ENCODE measurements at regions not wholly inside any gene's neighbourhood (a gene's known extent, or its start where the extent isn't known, plus 50 kb on each side); places are given as distances from the start of the nearest gene placed in this dataset.

DNA sequence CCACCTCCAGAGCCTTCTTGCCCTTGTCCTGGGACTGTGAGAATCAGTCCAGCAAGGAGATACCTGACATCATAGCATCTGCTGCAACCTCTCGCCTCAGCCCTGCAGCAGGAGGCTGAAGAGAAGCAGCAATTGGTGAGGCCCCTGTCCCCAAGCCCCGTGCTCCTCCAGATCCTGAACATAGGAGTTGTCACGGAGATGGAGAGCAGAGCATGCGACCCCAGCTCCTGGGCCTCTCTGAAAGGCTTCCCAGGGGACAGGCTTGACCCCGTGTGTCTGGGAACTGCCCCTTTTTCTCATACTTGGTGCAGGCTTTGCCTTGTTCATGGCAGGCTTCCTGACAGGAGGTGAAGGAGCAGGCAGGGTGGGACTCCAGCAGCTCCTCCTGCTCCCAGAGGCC is 127.7 kb upstream of the PZP start:
- Mint-ChIP-seq H3K9me3 (peaks cover 9% of the 10 kb centered on the region), H3K27ac (ENCODE audit: unreplicated experiment) (no peak overlapping the region), H3K4me3 (no peak overlapping the region), H3K27me3 (ENCODE audit: low read depth) (no peaks in the 10 kb centered on the region), H3K4me1 (peaks cover 21% of the 10 kb centered on the region), H3K36me3 (ENCODE audit: low read depth) (peaks cover 15% of the 10 kb centered on the region)
- DNase-seq (ENCODE audit: low read depth, low spot score) = no peak
- TF ChIP-seq, protein P1, sequence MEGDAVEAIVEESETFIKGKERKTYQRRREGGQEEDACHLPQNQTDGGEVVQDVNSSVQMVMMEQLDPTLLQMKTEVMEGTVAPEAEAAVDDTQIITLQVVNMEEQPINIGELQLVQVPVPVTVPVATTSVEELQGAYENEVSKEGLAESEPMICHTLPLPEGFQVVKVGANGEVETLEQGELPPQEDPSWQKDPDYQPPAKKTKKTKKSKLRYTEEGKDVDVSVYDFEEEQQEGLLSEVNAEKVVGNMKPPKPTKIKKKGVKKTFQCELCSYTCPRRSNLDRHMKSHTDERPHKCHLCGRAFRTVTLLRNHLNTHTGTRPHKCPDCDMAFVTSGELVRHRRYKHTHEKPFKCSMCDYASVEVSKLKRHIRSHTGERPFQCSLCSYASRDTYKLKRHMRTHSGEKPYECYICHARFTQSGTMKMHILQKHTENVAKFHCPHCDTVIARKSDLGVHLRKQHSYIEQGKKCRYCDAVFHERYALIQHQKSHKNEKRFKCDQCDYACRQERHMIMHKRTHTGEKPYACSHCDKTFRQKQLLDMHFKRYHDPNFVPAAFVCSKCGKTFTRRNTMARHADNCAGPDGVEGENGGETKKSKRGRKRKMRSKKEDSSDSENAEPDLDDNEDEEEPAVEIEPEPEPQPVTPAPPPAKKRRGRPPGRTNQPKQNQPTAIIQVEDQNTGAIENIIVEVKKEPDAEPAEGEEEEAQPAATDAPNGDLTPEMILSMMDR (conservative IDR thresholded peaks at IDR 0.05) = no peak

DNA sequence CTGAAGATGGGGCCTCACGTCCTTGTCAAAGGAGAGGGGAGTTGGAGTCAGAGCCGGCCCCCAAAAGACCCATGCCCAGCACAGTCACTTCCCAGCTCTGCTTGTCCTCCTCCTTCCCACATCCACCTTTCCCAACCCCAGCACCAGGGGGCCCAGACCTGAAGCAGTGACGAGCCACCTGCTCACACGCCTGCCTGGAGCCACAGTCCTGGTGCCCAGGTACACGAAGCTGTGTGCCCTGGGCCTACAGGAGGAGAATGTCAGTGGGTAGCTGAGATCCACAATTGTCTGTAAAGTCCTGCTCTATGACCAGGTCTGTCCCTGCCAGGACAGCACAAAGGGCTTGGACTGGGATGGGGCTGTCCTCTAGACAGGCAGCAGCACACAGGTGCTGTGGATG is 126.8 kb upstream of the PZP start:
- TF ChIP-seq, protein P1 (conservative IDR thresholded peaks at IDR 0.05) = no peak
- Mint-ChIP-seq H3K4me1 (peaks cover 15% of the 10 kb centered on the region), H3K4me3 (no peak overlapping the region), H3K9me3 (peaks cover 9% of the 10 kb centered on the region), H3K36me3 (ENCODE audit: low read depth) (peaks cover 15% of the 10 kb centered on the region), H3K27me3 (ENCODE audit: low read depth) (no peaks in the 10 kb centered on the region), H3K27ac (ENCODE audit: unreplicated experiment) (no peak overlapping the region)
- DNase-seq (ENCODE audit: low read depth, low spot score) = no peak

- no peaks in the 10 kb centered on the region for H3K27me3 Mint-ChIP-seq (ENCODE audit: low read depth)
- TF ChIP-seq, protein P1 (conservative IDR thresholded peaks at IDR 0.05) = no peak
- H3K36me3 Mint-ChIP-seq (ENCODE audit: low read depth) = peaks cover 15% of the 10 kb centered on the region
- peaks cover 15% of the 10 kb centered on the region for H3K4me1 Mint-ChIP-seq
- H3K9me3 Mint-ChIP-seq = peaks cover 9% of the 10 kb centered on the region
- H3K4me3 Mint-ChIP-seq = no peak overlapping the region
- no peak for DNase-seq (ENCODE audit: low read depth, low spot score)
- H3K27ac Mint-ChIP-seq (ENCODE audit: unreplicated experiment) = peak overlapping the region; percentile 84
Measured at GRCh38 chr12:9334041-9334692, 126.0 kb upstream of the PZP start.

DNA sequence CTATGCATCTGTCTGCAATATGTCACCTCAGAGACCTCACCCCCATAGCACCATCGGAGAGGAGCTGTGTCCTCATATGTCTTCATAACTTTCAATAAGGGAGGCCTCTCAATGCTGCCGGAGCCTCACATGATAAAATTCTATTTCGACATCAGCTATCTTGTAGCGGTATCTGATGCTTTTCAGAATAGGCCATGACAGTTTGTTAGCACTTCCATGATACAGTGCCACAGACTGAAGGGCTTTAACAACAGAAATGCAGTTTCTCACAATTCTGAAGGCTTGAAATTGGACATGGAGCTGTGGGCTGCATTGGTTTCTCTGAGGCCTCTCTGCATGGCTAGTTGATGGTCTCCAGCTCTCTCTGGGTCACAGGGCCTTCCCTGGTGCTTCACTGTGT is 125.0 kb upstream of the PZP start:
- H3K27me3 Mint-ChIP-seq (ENCODE audit: low read depth) = no peaks in the 10 kb centered on the region
- H3K4me1 Mint-ChIP-seq = peaks cover 15% of the 10 kb centered on the region
- H3K9me3 Mint-ChIP-seq = peaks cover 10% of the 10 kb centered on the region
- H3K36me3 Mint-ChIP-seq (ENCODE audit: low read depth) = peaks cover 18% of the 10 kb centered on the region
- H3K27ac Mint-ChIP-seq (ENCODE audit: unreplicated experiment) = no peak overlapping the region
- no peak overlapping the region for H3K4me3 Mint-ChIP-seq
- no peak for DNase-seq (ENCODE audit: low read depth, low spot score)
- TF ChIP-seq, protein P1 (conservative IDR thresholded peaks at IDR 0.05) = no peak

GRCh38 chr12:9332564-9332963 is 124.4 kb upstream of the PZP start:
- no peaks in the 10 kb centered on the region for H3K27me3 Mint-ChIP-seq (ENCODE audit: low read depth)
- H3K27ac Mint-ChIP-seq (ENCODE audit: unreplicated experiment) = no peak overlapping the region
- peaks cover 15% of the 10 kb centered on the region for H3K4me1 Mint-ChIP-seq
- no peak for DNase-seq (ENCODE audit: low read depth, low spot score)
- H3K4me3 Mint-ChIP-seq = no peak overlapping the region
- H3K36me3 Mint-ChIP-seq (ENCODE audit: low read depth) = peaks cover 18% of the 10 kb centered on the region
- TF ChIP-seq, protein P1 (conservative IDR thresholded peaks at IDR 0.05) = no peak
- H3K9me3 Mint-ChIP-seq = peaks cover 12% of the 10 kb centered on the region

All from neural crest cell (in vitro differentiated cells).